GM23338 (cell line): ENCODE measurements at regions not wholly inside any gene's neighbourhood (a gene's known extent, or its start where the extent isn't known, plus 50 kb on each side); places are given as distances from the start of the nearest gene placed in this dataset.

ENCODE experiments used
- ATAC-seq: fragments of 200-7000 bp; cut with Tn5 transposase; 3 replicates; pipeline ENCODE4 v1.9.1; 2020
- DNase-seq: peaks from one replicate; pipeline ENCODE4 v3.0.0-alpha.2; 2015; ENCODE audit warnings: low spot score
- H2AFZ ChIP-seq: fragments of 200-600 bp; sonication (generic); 2 replicates; pipeline ENCODE4 v1.8.0; 2016; ENCODE audit warnings: antibody characterized with exemption, mild to moderate bottlenecking, moderate library complexity
- H3F3A ChIP-seq: fragments of 200-600 bp; sonication (generic); replicated peaks from 2 replicates; pipeline ENCODE4 v1.8.0; 2017; ENCODE audit warnings: antibody characterized with exemption, mixed run types, low read depth
- H3K27ac ChIP-seq: fragments of 200-600 bp; sonication (generic); 2 replicates; pipeline ENCODE4 v1.6.1; 2016; ENCODE audit warnings: low read depth
- H3K27me3 ChIP-seq: fragments of 200-600 bp; sonication (generic); 2 replicates; pipeline ENCODE4 v1.8.0; 2016; ENCODE audit warnings: mild to moderate bottlenecking, mixed run types, moderate library complexity; ENCODE audit not compliant: insufficient read depth
- H3K36me3 ChIP-seq: fragments of 200-600 bp; sonication (generic); 2 replicates; pipeline ENCODE4 v1.8.0; 2016; ENCODE audit warnings: mild to moderate bottlenecking; ENCODE audit not compliant: insufficient read depth
- H3K4me1 ChIP-seq: fragments of 200-600 bp; sonication (generic); 2 replicates; pipeline ENCODE4 v1.8.0; 2016; ENCODE audit warnings: mild to moderate bottlenecking, moderate library complexity; ENCODE audit not compliant: insufficient read depth
- H3K4me2 ChIP-seq: fragments of 200-600 bp; sonication (generic); 2 replicates; pipeline ENCODE4 v1.7.1; 2017; ENCODE audit warnings: mixed run types
- H3K4me3 ChIP-seq: fragments of 200-600 bp; sonication (generic); 2 replicates; pipeline ENCODE4 v1.6.1; 2016; ENCODE audit warnings: mixed run types
- H3K79me2 ChIP-seq: fragments of 200-600 bp; sonication (generic); replicated peaks from 2 replicates; pipeline ENCODE4 v1.8.0; 2017; ENCODE audit warnings: mild to moderate bottlenecking; ENCODE audit not compliant: insufficient read depth
- H3K9me2 ChIP-seq: fragments of 200-600 bp; sonication (generic); 2 replicates; pipeline ENCODE4 v1.8.0; 2017; ENCODE audit not compliant: insufficient read depth
- H4K20me1 ChIP-seq: fragments of 200-600 bp; sonication (generic); replicated peaks from 2 replicates; pipeline ENCODE4 v1.8.0; 2017; ENCODE audit warnings: mild to moderate bottlenecking; ENCODE audit not compliant: insufficient read depth
- H3K27ac Mint-ChIP-seq: 2 replicates; pipeline ENCODE4 v1.8.0; 2020; ENCODE audit warnings: inconsistent platforms, mild to moderate bottlenecking, moderate library complexity, mixed read lengths
- H3K27me3 Mint-ChIP-seq: 3 replicates; pipeline ENCODE4 v1.8.0; 2022; ENCODE audit warnings: low read depth, mild to moderate bottlenecking, moderate library complexity, mixed read lengths, inconsistent platforms; ENCODE audit not compliant: insufficient read depth, poor library complexity
- H3K36me3 Mint-ChIP-seq: 3 replicates; pipeline ENCODE4 v1.8.0; 2021; ENCODE audit warnings: low read depth, mild to moderate bottlenecking, inconsistent platforms, moderate library complexity, mixed read lengths
- H3K4me1 Mint-ChIP-seq: 3 replicates; pipeline ENCODE4 v1.8.0; 2020; ENCODE audit warnings: mild to moderate bottlenecking, inconsistent platforms, mixed read lengths
- H3K4me3 Mint-ChIP-seq: 3 replicates; pipeline ENCODE4 v1.8.0; 2021; ENCODE audit warnings: moderate library complexity, mild to moderate bottlenecking, inconsistent platforms, mixed read lengths
- H3K9me3 Mint-ChIP-seq: 3 replicates; pipeline ENCODE4 v1.8.0; 2020; ENCODE audit warnings: moderate library complexity, mild to moderate bottlenecking, inconsistent platforms, mixed read lengths
- CREB1 ChIP-seq: fragments of 250-450 bp; sonication (Bioruptor Pico); IDR thresholded peaks from 2 replicates; pipeline ENCODE4 v1.5.0; 2020; ENCODE audit warnings: low read depth, mild to moderate bottlenecking, moderate library complexity
- CTCF ChIP-seq, 2 experiments: fragments of 200-600 bp in 1 of 2; sonication (generic) in 1 of 2; conservative IDR thresholded peaks; 2 replicates each; pipeline versions ENCODE4 v1.5.1 to v1.6.1; 2016 to 2017; ENCODE audit warnings: antibody characterized with exemption in 2 of 2, low read depth in 2 of 2, mild to moderate bottlenecking in 2 of 2, moderate library complexity in 1 of 2
- EZH2 ChIP-seq: fragments of 200-600 bp; sonication (generic); IDR thresholded peaks from one replicate; pipeline ENCODE4 v1.8.0; 2017; ENCODE audit warnings: antibody characterized with exemption, mild to moderate bottlenecking, low read depth; ENCODE audit not compliant: unreplicated experiment
- EZH2phosphoT487 ChIP-seq: fragments of 200-600 bp; sonication (generic); IDR thresholded peaks from one replicate; pipeline ENCODE4 v1.8.1; 2018; ENCODE audit warnings: antibody characterized with exemption; ENCODE audit not compliant: unreplicated experiment
- JUNB ChIP-seq: IDR thresholded peaks from one replicate; pipeline ENCODE4 v1.6.1; 2016; ENCODE audit warnings: antibody characterized with exemption; ENCODE audit not compliant: unreplicated experiment
- NANOG ChIP-seq: IDR thresholded peaks from 2 replicates; pipeline ENCODE4 v1.6.1; 2016; ENCODE audit warnings: antibody characterized with exemption, borderline replicate concordance
- POLR2AphosphoS5 ChIP-seq: IDR thresholded peaks from 2 replicates; pipeline ENCODE4 v1.6.1; 2016; ENCODE audit warnings: antibody characterized with exemption, low read depth
- REST ChIP-seq: IDR thresholded peaks from one replicate; pipeline ENCODE4 v1.6.1; 2018; ENCODE audit warnings: antibody characterized with exemption; ENCODE audit not compliant: unreplicated experiment
- STAT1 ChIP-seq: IDR thresholded peaks from one replicate; pipeline ENCODE4 v1.6.1; 2016; ENCODE audit warnings: antibody characterized with exemption; ENCODE audit not compliant: unreplicated experiment
- ZNF114 ChIP-seq: fragments of 250-450 bp; sonication (Bioruptor Pico); IDR thresholded peaks from 2 replicates; pipeline ENCODE4 v1.5.0; 2020; ENCODE audit warnings: mild to moderate bottlenecking, moderate library complexity
- ZNF331 ChIP-seq: fragments of 250-450 bp; sonication (Bioruptor Pico); IDR thresholded peaks from 2 replicates; pipeline ENCODE4 v1.5.0; 2020; ENCODE audit warnings: low read depth, mild to moderate bottlenecking, moderate library complexity

- Histone ChIP-seq H4K20me1 (no peaks in the 10 kb centered on the region), H3K9me2 (no peaks in the 10 kb centered on the region), H3K4me1 (no peaks in the 10 kb centered on the region), H3K4me3 (no peak overlapping the region), H3K27ac (no peak overlapping the region), H2AFZ (no peak overlapping the region), H3K4me2 (no peak overlapping the region), H3K36me3 (no peaks in the 10 kb centered on the region), H3K79me2 (no peaks in the 10 kb centered on the region), H3F3A (no peaks in the 10 kb centered on the region), H3K27me3 (no peaks in the 10 kb centered on the region)
- H3K27me3 Mint-ChIP-seq = peaks cover 1% of the 10 kb centered on the region
- H3K36me3 Mint-ChIP-seq = peaks cover 25% of the 10 kb centered on the region; the same call in 2 of the 3 replicates
- ATAC-seq (no peak), DNase-seq (no peak)
- peaks cover 13% of the 10 kb centered on the region for H3K9me3 Mint-ChIP-seq
- H3K4me1 Mint-ChIP-seq = peaks cover 4% of the 10 kb centered on the region; the same call in 1 of the 3 replicates
- H3K27ac Mint-ChIP-seq = no peak overlapping the region
- no peak overlapping the region for H3K4me3 Mint-ChIP-seq
- no peak for TF ChIP-seq EZH2phosphoT487
- TF ChIP-seq EZH2 = no peak
- TF ChIP-seq CTCF (conservative IDR thresholded peaks at IDR 0.05; ENCODE audit: low read depth in 2 of 2) = no peak
- TF ChIP-seq JUNB = no peak
- TF ChIP-seq STAT1 = no peak
- TF ChIP-seq REST = no peak
- TF ChIP-seq ZNF331 (CRISPR knock-in tag) = no peak
- TF ChIP-seq NANOG = no peak
- no peak for TF ChIP-seq CREB1 (CRISPR knock-in tag)
- TF ChIP-seq POLR2AphosphoS5 = no peak
- no peak for TF ChIP-seq ZNF114 (CRISPR knock-in tag)
These were observed 72.1 kb upstream of the FAM98A start for GRCh38 chr2:33671198-33671597.

GRCh38 chr2:33670392-33670937, 71.4 kb upstream of the FAM98A start:
- no peak overlapping the region for H3K27ac Mint-ChIP-seq
- ATAC-seq = peak; percentile 85

More at GRCh38 chr2:33670392-33670937, 71.4 kb upstream of the FAM98A start:
- Histone ChIP-seq H3K27me3 (no peaks in the 10 kb centered on the region), H3K4me2 (no peak overlapping the region), H2AFZ (no peak overlapping the region), H4K20me1 (no peaks in the 10 kb centered on the region), H3K4me3 (no peak overlapping the region), H3K9me2 (no peaks in the 10 kb centered on the region), H3K4me1 (no peaks in the 10 kb centered on the region), H3K36me3 (peaks cover 2% of the 10 kb centered on the region), H3F3A (no peaks in the 10 kb centered on the region), H3K27ac (no peak overlapping the region), H3K79me2 (no peaks in the 10 kb centered on the region)
- TF ChIP-seq CTCF (conservative IDR thresholded peaks at IDR 0.05; ENCODE audit: low read depth in 2 of 2) (peak; percentile 51 to 52), EZH2phosphoT487 (no peak)
- H3K9me3 Mint-ChIP-seq = peaks cover 20% of the 10 kb centered on the region
- peaks cover 33% of the 10 kb centered on the region for H3K36me3 Mint-ChIP-seq
- peak; percentile 70 for DNase-seq
- no peak overlapping the region for H3K4me3 Mint-ChIP-seq
- peaks cover 3% of the 10 kb centered on the region for H3K27me3 Mint-ChIP-seq
- H3K4me1 Mint-ChIP-seq = peaks cover 4% of the 10 kb centered on the region; the same call in 1 of the 3 replicates
